ENCODE measurements at regions not wholly inside any gene's neighbourhood (a gene's known extent, or its start where the extent isn't known, plus 50 kb on each side); places are given as distances from the start of the nearest gene placed in this dataset.

DNA sequence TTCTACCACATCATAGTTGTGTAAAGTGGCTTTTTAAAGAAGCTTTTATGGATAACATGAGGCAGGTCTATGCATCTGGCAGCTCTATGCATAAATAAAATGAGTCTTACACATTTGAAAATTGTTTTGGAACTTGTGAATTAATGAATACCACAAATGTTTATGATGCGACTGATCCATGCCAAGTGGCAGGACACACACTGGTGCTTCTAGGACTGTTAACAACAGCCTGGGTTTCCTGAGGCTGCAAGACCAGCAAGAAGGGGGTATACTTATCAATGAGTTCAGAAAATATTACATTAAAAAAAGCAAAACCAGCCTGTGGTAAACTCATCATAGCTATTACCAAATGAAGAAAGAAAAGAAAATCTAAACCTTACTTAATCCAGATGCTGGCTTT, 212.9 kb upstream of the PDE10A start (continued):
- TF ChIP-seq, protein P1, sequence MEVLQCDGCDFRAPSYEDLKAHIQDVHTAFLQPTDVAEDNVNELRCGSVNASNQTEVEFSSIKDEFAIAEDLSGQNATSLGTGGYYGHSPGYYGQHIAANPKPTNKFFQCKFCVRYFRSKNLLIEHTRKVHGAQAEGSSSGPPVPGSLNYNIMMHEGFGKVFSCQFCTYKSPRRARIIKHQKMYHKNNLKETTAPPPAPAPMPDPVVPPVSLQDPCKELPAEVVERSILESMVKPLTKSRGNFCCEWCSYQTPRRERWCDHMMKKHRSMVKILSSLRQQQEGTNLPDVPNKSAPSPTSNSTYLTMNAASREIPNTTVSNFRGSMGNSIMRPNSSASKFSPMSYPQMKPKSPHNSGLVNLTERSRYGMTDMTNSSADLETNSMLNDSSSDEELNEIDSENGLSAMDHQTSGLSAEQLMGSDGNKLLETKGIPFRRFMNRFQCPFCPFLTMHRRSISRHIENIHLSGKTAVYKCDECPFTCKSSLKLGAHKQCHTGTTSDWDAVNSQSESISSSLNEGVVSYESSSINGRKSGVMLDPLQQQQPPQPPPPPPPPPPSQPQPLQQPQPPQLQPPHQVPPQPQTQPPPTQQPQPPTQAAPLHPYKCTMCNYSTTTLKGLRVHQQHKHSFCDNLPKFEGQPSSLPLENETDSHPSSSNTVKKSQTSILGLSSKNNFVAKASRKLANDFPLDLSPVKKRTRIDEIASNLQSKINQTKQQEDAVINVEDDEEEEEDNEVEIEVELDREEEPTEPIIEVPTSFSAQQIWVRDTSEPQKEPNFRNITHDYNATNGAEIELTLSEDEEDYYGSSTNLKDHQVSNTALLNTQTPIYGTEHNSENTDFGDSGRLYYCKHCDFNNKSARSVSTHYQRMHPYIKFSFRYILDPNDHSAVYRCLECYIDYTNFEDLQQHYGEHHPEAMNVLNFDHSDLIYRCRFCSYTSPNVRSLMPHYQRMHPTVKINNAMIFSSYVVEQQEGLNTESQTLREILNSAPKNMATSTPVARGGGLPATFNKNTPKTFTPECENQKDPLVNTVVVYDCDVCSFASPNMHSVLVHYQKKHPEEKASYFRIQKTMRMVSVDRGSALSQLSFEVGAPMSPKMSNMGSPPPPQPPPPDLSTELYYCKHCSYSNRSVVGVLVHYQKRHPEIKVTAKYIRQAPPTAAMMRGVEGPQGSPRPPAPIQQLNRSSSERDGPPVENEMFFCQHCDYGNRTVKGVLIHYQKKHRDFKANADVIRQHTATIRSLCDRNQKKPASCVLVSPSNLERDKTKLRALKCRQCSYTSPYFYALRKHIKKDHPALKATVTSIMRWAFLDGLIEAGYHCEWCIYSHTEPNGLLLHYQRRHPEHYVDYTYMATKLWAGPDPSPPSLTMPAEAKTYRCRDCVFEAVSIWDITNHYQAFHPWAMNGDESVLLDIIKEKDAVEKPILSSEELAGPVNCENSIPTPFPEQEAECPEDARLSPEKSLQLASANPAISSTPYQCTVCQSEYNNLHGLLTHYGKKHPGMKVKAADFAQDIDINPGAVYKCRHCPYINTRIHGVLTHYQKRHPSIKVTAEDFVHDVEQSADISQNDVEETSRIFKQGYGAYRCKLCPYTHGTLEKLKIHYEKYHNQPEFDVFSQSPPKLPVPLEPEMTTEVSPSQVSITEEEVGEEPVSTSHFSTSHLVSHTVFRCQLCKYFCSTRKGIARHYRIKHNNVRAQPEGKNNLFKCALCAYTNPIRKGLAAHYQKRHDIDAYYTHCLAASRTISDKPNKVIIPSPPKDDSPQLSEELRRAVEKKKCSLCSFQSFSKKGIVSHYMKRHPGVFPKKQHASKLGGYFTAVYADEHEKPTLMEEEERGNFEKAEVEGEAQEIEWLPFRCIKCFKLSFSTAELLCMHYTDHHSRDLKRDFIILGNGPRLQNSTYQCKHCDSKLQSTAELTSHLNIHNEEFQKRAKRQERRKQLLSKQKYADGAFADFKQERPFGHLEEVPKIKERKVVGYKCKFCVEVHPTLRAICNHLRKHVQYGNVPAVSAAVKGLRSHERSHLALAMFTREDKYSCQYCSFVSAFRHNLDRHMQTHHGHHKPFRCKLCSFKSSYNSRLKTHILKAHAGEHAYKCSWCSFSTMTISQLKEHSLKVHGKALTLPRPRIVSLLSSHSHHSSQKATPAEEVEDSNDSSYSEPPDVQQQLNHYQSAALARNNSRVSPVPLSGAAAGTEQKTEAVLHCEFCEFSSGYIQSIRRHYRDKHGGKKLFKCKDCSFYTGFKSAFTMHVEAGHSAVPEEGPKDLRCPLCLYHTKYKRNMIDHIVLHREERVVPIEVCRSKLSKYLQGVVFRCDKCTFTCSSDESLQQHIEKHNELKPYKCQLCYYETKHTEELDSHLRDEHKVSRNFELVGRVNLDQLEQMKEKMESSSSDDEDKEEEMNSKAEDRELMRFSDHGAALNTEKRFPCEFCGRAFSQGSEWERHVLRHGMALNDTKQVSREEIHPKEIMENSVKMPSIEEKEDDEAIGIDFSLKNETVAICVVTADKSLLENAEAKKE (CRISPR knock-in tag; IDR thresholded peaks at IDR 0.05) = no peak
- TF ChIP-seq REST (IDR thresholded peaks at IDR 0.05; ENCODE audit: unreplicated experiment) = no peak
- TF ChIP-seq STAT1 (IDR thresholded peaks at IDR 0.05; ENCODE audit: unreplicated experiment) = no peak
- TF ChIP-seq ZNF114 (CRISPR knock-in tag; IDR thresholded peaks at IDR 0.05) = no peak

DNA sequence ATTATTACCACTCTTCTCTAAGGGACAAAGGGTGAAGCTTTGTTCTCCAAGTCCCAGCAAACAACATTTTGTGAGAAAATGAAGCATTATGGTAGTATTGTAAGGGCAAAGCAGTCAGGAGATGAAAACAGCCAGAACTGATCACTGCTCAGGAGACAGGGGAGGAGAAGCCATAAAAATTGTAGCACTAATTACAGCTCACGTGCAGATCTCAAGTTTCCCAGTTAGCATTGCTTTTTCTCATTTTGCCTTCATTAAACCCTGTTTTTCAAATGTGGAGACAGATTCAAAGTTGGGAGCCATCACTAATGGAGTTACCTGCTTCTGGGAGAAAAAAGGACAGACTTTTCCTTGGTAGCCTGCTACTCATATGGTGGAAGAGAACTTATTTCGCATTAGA, 210.9 kb upstream of the PDE10A start:
- peaks cover 13% of the 10 kb centered on the region; the same call in 2 of the 3 replicates for H3K9me3 Mint-ChIP-seq
- no peak for TF ChIP-seq STAT1 (IDR thresholded peaks at IDR 0.05; ENCODE audit: unreplicated experiment)
- no peak for TF ChIP-seq REST (IDR thresholded peaks at IDR 0.05; ENCODE audit: unreplicated experiment)
- TF ChIP-seq POLR2AphosphoS5 (IDR thresholded peaks at IDR 0.05; ENCODE audit: low read depth) = no peak
- no peak for TF ChIP-seq CTCF (conservative IDR thresholded peaks at IDR 0.05; ENCODE audit: low read depth in 2 of 2)
- TF ChIP-seq JUNB (IDR thresholded peaks at IDR 0.05; ENCODE audit: unreplicated experiment) = no peak
- TF ChIP-seq ETS1 (IDR thresholded peaks at IDR 0.05) = no peak
- no peak overlapping the region for H3K27ac ChIP-seq (ENCODE audit: low read depth)
- peaks cover 3% of the 10 kb centered on the region; the same call in 1 of the 3 replicates for H3K4me1 Mint-ChIP-seq
- no peak overlapping the region for H3K4me2 ChIP-seq
- no peaks in the 10 kb centered on the region for H3K9me2 ChIP-seq (ENCODE audit: insufficient read depth)
- no peaks in the 10 kb centered on the region for H3K79me2 ChIP-seq (replicated peaks; ENCODE audit: insufficient read depth)
- DNase-seq (ENCODE audit: low spot score) (no peak), ATAC-seq (no peak)
- no peak overlapping the region for H3K4me3 Mint-ChIP-seq
- H3K4me1 ChIP-seq (ENCODE audit: insufficient read depth) = no peaks in the 10 kb centered on the region
- no peaks in the 10 kb centered on the region for H3K36me3 ChIP-seq (ENCODE audit: insufficient read depth)
- H2AFZ ChIP-seq = no peak overlapping the region
- no peaks in the 10 kb centered on the region for H3K27me3 Mint-ChIP-seq (ENCODE audit: insufficient read depth, low read depth, poor library complexity)
- no peak overlapping the region for H3K4me3 ChIP-seq
- no peaks in the 10 kb centered on the region for H3F3A ChIP-seq (replicated peaks; ENCODE audit: low read depth)
- no peaks in the 10 kb centered on the region for H3K27me3 ChIP-seq (ENCODE audit: insufficient read depth)
- H3K27ac Mint-ChIP-seq = no peak overlapping the region
- H3K36me3 Mint-ChIP-seq (ENCODE audit: low read depth) = peaks cover 6% of the 10 kb centered on the region; the same call in 1 of the 3 replicates
- H4K20me1 ChIP-seq (replicated peaks; ENCODE audit: insufficient read depth) = no peaks in the 10 kb centered on the region

Data from GM23338 (cell line).